Adrenal gland (tissue), 9 donors: ENCODE measurements at regions not wholly inside any gene's neighbourhood (a gene's known extent, or its start where the extent isn't known, plus 50 kb on each side); places are given as distances from the start of the nearest gene placed in this dataset.

Source experiments
- DNase-seq, 7 donors: peaks; one replicate each; pipeline ENCODE4 v3.0.0-alpha.2; 2019 to 2020
- H3K27ac ChIP-seq, 5 donors: fragments of 200-600 bp; sonication (generic) in 4 of 5; 1 replicate in 3 of 5; 2 replicates in 2 of 5; pipeline versions ENCODE4 v1.5.1 to v1.8.0; 2016 to 2020; ENCODE audit warnings: mild to moderate bottlenecking in 1 of 5
- H3K27me3 ChIP-seq: fragments of 200-600 bp; 2 replicates; pipeline ENCODE4 v1.8.0; 2021
- H3K36me3 ChIP-seq, 2 donors: fragments of 200-600 bp; replicated peaks in 1 of 2; 1 replicate in 1 of 2; 2 replicates in 1 of 2; pipeline versions ENCODE4 v1.5.1 to v1.8.0; 2018 to 2022
- H3K4me1 ChIP-seq, 2 donors: fragments of 200-600 bp; replicated peaks in 1 of 2; 1 replicate in 1 of 2; 2 replicates in 1 of 2; pipeline versions ENCODE4 v1.5.1 to v1.8.0; 2018 to 2021
- H3K4me3 ChIP-seq, 4 donors: fragments of 200-600 bp; sonication (generic) in 3 of 4; one replicate each; pipeline ENCODE4 v1.5.1; 2016 to 2018
- H3K9me3 ChIP-seq, 3 donors: fragments of 200-600 bp; sonication (generic) in 1 of 3; replicated peaks in 1 of 3; 1 replicate in 2 of 3; 2 replicates in 1 of 3; pipeline versions ENCODE4 v1.5.1 to v1.8.0; 2016 to 2021
- POLR2A ChIP-seq, 2 donors: fragments of 450-650 bp; IDR thresholded peaks; one replicate each; pipeline ENCODE4 v1.6.1; 2017; ENCODE audit warnings: antibody characterized with exemption in 2 of 2, mild to moderate bottlenecking in 2 of 2, moderate library complexity in 1 of 2
- WGBS, 4 donors: extraction: QIAGEN DNeasy Blood & Tissue Kit in 2 of 4; methylation state at CpG; one replicate each; pipeline versions ENCODE4 v1.1.5 to v1.1.7; 2013 to 2017; 5-methylcytosine and 5-hydroxymethylcytosine counted together
- intact Hi-C, 2 donors: fragments of 100-400 bp; cut with DNase I; formaldehyde crosslinking; loops; one replicate each; pipeline versions ENCODE4 v1.14.1 to v1.15.0; 2022 to 2023
- TF ChIP-seq, protein P1 (sequence below), 6 experiments: fragments of 450-650 bp in 4 of 6; fragments of 200-600 bp in 2 of 6; sonication (generic) in 1 of 6; IDR thresholded peaks; 1 replicate in 5 of 6; 2 replicates in 1 of 6; pipeline versions ENCODE4 v1.5.1 to v1.8.0; 2016 to 2021; ENCODE audit warnings: antibody characterized with exemption in 6 of 6, mild to moderate bottlenecking in 2 of 6, moderate library complexity in 1 of 6
- donor health status: healthy with polysubstance abuse.
- donor health status: Bipolar disorder and iron deficiency.
- donor health status: DM: yes; HTN: yes; CAD: no.
- donor health status: DM: no; HTN: no; CAD: no.
- donor health status: DM: no; HTN: no; CAD: no.

DNA sequence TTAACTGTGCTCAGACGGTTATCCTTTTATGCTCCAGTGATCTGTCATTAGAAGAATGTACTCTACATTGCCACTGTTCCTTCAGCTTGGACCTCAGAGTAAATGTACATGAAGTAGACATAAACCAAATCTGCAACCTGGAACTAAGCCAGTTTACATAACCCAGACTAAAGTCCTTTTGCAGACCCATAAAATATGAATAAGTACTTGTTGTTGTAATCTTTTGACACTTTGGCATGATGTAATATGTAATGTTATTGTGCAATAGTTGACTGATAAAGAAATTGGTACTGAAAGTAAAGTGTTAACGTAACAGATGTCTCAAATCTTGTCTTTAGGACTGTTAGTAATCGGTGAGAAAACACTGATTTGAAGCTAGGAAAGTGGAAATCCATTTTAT is 115.8 kb upstream of the SORCS1 start:
- Histone ChIP-seq H3K4me1 (no peaks in the 10 kb centered on the region), H3K27me3 (no peaks in the 10 kb centered on the region), H3K4me3 (no peak overlapping the region), H3K9me3 (no peaks in the 10 kb centered on the region), H3K27ac (no peak overlapping the region), H3K36me3 (no peaks in the 10 kb centered on the region)
- intact Hi-C loops = no loop called here
- TF ChIP-seq, protein P1, sequence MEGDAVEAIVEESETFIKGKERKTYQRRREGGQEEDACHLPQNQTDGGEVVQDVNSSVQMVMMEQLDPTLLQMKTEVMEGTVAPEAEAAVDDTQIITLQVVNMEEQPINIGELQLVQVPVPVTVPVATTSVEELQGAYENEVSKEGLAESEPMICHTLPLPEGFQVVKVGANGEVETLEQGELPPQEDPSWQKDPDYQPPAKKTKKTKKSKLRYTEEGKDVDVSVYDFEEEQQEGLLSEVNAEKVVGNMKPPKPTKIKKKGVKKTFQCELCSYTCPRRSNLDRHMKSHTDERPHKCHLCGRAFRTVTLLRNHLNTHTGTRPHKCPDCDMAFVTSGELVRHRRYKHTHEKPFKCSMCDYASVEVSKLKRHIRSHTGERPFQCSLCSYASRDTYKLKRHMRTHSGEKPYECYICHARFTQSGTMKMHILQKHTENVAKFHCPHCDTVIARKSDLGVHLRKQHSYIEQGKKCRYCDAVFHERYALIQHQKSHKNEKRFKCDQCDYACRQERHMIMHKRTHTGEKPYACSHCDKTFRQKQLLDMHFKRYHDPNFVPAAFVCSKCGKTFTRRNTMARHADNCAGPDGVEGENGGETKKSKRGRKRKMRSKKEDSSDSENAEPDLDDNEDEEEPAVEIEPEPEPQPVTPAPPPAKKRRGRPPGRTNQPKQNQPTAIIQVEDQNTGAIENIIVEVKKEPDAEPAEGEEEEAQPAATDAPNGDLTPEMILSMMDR (IDR thresholded peaks at IDR 0.05) = no peak
- no peak for TF ChIP-seq POLR2A (IDR thresholded peaks at IDR 0.05)
- WGBS, 4 donors = 30 to 51% (median 44%) methylated on average over 3 of the region's 3 CpGs
- DNase-seq = no peak

DNA sequence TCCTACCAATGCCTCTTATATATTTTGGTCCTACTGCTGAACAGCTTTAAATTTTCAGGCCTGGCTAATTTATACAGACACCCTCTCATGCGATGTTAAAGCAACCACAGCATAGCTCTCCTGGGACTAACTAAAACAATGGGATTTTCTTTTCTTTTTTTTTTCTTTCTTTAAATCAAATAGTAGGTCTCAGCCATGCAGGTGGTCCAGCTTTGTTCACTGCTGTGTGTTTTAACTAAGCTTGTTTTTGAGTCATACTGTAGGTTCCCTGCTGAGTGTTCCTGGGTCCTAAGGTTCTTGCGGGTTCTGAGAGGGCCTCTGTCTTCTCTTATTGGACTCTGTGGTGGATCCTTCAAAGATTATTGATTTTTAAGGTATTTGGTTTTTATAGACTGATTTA is 113.1 kb upstream of the SORCS1 start:
- WGBS, 4 donors = 67 to 77% (median 70%) methylated on average over 2 of the region's 2 CpGs
- TF ChIP-seq, protein P1 (IDR thresholded peaks at IDR 0.05) = no peak
- TF ChIP-seq POLR2A (IDR thresholded peaks at IDR 0.05) = no peak
- Histone ChIP-seq H3K27me3 (no peaks in the 10 kb centered on the region), H3K36me3 (no peaks in the 10 kb centered on the region), H3K4me1 (no peaks in the 10 kb centered on the region), H3K4me3 (no peak overlapping the region), H3K9me3 (no peaks in the 10 kb centered on the region), H3K27ac (no peak overlapping the region)
- no peak for DNase-seq
- intact Hi-C loops = no loop called here

DNA sequence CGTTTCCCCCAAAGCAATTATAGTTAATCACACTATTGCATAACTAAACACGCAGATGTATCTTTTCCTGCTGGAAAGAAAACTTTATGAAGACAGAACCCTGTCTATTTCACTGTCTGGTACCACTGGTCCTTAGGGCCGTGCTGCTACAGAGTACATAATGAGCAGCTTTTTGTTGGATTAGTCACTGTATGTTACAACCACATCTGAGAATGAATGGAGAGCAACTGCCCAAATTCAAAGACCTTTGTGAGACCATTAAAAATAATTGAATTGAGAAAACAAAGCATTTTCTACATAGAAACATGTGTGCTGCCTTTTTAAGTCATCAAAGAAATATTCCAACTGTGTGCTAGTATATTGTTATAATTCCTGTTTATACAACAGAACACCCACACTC is 111.3 kb upstream of the SORCS1 start:
- 64 to 77% (median 69%) methylated on average over 3 of the region's 3 CpGs for WGBS, 4 donors
- Histone ChIP-seq H3K4me3 (no peak overlapping the region), H3K4me1 (no peaks in the 10 kb centered on the region), H3K36me3 (no peaks in the 10 kb centered on the region), H3K9me3 (no peaks in the 10 kb centered on the region), H3K27me3 (no peaks in the 10 kb centered on the region), H3K27ac (no peak overlapping the region)
- intact Hi-C loops = no loop called here
- no peak for DNase-seq
- TF ChIP-seq POLR2A (IDR thresholded peaks at IDR 0.05) = no peak
- TF ChIP-seq, protein P1 (IDR thresholded peaks at IDR 0.05) = no peak

DNA sequence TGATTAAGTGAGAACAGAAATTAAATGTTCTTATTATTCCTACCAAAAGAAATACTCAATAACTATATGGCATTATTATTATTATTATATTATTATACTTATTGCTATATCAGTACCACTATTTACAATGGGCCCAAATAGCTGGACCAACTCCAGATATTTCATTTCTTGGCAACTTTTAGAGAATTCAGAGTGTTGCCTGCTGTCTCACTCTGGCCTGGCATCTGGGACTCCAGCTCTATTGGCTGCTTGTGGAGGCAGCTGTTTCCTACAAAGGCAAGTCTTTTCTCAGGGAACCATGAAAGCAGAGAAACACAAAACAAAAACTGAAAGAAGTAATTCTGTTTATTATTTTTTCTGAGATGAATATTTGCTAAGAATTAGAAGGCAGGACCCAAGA is 105.1 kb upstream of the SORCS1 start:
- H3K4me3 ChIP-seq = no peak overlapping the region
- H3K9me3 ChIP-seq = no peaks in the 10 kb centered on the region
- H3K27ac ChIP-seq = no peak overlapping the region
- no peak for DNase-seq
- no peaks in the 10 kb centered on the region for H3K4me1 ChIP-seq
- no peaks in the 10 kb centered on the region for H3K36me3 ChIP-seq
- H3K27me3 ChIP-seq = no peaks in the 10 kb centered on the region
- TF ChIP-seq POLR2A (IDR thresholded peaks at IDR 0.05) = no peak
- TF ChIP-seq, protein P1 (IDR thresholded peaks at IDR 0.05) = no peak
- intact Hi-C loops = no loop called here
